ENCODE measurements at regions not wholly inside any gene's neighbourhood (a gene's known extent, or its start where the extent isn't known, plus 50 kb on each side); places are given as distances from the start of the nearest gene placed in this dataset.
A peak's percentile ranks its signal among the peaks of the same experiment; 100 is the strongest.

DNA sequence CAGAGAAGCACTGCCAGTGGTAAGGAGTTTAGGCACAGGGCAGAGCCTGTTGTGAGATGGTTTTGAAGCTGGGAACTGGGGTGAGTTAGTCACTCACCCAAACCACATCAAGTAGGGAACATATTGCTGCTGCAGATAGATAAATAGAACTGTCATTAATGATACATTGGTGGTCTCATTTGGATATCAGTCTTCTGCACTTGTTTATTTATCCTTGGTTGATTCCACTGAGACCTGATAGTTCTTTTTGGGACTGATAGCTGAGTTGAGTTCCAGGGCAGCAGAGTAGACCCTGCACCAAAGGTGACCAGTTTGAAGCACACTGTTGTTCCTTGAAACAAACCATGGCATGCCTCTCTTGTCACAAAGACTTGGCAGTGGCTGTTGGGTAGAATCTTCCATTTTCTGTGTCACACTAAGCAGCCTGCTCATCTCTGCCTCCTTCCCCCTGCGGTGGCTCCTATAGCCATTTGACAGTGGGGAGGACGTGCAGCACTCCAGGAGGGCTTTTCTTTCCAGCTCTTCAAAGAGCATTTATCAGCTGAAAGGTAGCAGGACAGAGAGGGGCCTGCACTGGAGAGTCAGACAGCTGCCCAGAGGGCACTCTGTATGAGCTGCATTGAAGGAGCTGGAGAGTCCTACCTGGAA lies 59.7 kb upstream of the TMEM164 start:
- Histone ChIP-seq H3K4me3 (ENCODE audit: low read length) (no peak overlapping the region), H3K4me1 (ENCODE audit: control insufficient read depth, insufficient read depth, low read length) (no peaks in the 10 kb centered on the region), H3K27ac (ENCODE audit: low read length) (no peak overlapping the region), H3K36me3 (ENCODE audit: control insufficient read depth, insufficient read depth, low read length) (no peaks in the 10 kb centered on the region), H3K27me3 (ENCODE audit: control insufficient read depth, insufficient read depth, low read length) (peaks cover 33% of the 10 kb centered on the region), H3K9me3 (replicated peaks; ENCODE audit: control insufficient read depth, low read depth, low read length) (no peaks in the 10 kb centered on the region)
- 80% methylated on average over 1 of the region's 2 CpGs for WGBS (ENCODE audit: insufficient coverage)
- DNase-seq: no peak

GRCh38 chrX:109943740-109944092 lies 59.2 kb upstream of the TMEM164 start:
- H3K4me3 ChIP-seq (ENCODE audit: low read length): no peak overlapping the region
- no peaks in the 10 kb centered on the region for H3K9me3 ChIP-seq (replicated peaks; ENCODE audit: control insufficient read depth, low read depth, low read length)
- H3K27me3 ChIP-seq (ENCODE audit: control insufficient read depth, insufficient read depth, low read length): peaks cover 35% of the 10 kb centered on the region
- 50% methylated on average over 1 of the region's 1 CpG for WGBS (ENCODE audit: insufficient coverage)
- no peak for DNase-seq
- H3K36me3 ChIP-seq (ENCODE audit: control insufficient read depth, insufficient read depth, low read length): no peaks in the 10 kb centered on the region
- H3K4me1 ChIP-seq (ENCODE audit: control insufficient read depth, insufficient read depth, low read length): no peaks in the 10 kb centered on the region
- H3K27ac ChIP-seq (ENCODE audit: low read length): no peak overlapping the region

- no peak overlapping the region for H3K27ac ChIP-seq (ENCODE audit: low read length)
- H3K4me3 ChIP-seq (ENCODE audit: low read length): no peak overlapping the region
- H3K9me3 ChIP-seq (replicated peaks; ENCODE audit: control insufficient read depth, low read depth, low read length): no peaks in the 10 kb centered on the region
- no peaks in the 10 kb centered on the region for H3K4me1 ChIP-seq (ENCODE audit: control insufficient read depth, insufficient read depth, low read length)
- H3K36me3 ChIP-seq (ENCODE audit: control insufficient read depth, insufficient read depth, low read length): no peaks in the 10 kb centered on the region
- peak; percentile 11 for DNase-seq
- H3K27me3 ChIP-seq (ENCODE audit: control insufficient read depth, insufficient read depth, low read length): peaks cover 14% of the 10 kb centered on the region
- WGBS (ENCODE audit: insufficient coverage): 50% methylated on average over 1 of the region's 2 CpGs
Measured at GRCh38 chrX:109952050-109952449, 50.9 kb upstream of the TMEM164 start.

DNA sequence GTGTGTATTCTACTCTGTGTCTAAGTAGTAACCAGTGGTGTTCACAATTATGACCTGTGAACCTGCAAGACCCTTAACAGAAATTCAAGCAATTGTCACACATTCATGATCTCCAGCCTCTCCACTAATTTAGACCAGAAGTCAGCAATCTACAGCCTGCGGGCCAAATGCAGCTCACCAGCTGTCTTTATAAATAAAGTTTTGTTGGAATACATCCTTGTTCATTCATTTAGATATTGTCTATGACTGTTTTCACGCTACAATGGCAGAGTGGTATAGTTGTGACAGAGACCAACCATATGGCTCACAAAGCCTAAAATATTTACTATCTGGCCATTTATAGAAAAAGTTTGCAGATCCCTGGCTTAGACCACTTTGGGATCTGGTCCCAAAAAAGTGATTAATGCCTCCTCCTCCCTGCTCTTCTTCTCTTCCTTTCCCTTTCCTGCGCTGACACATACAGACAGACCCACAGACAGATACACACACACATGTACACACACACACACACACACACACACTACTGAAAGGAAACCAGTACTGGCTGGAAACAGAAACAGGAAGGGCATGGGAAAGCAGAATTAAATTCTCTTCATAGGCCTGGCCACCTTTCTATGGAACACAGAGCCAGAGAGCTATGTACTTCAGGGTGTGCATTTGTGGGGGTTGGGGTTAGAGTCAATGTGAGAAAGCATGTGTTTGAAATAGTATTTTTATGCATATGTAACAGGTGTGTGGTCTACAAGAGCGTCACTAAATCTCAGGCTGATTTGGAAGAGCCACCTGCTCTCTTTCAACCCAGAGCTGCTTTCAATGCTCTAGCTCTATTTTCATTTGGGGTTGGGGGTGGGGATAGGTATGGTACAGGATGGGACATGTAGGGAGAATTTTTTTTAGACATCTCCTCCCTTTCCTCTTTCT lies 49.7 kb upstream of the TMEM164 start:
- DNase-seq: peak; percentile 6
- Histone ChIP-seq H3K36me3 (ENCODE audit: control insufficient read depth, insufficient read depth, low read length) (no peaks in the 10 kb centered on the region), H3K27ac (ENCODE audit: low read length) (peak overlapping the region; percentile 20), H3K4me3 (ENCODE audit: low read length) (no peak overlapping the region), H3K4me1 (ENCODE audit: control insufficient read depth, insufficient read depth, low read length) (no peaks in the 10 kb centered on the region), H3K9me3 (replicated peaks; ENCODE audit: control insufficient read depth, low read depth, low read length) (no peaks in the 10 kb centered on the region), H3K27me3 (ENCODE audit: control insufficient read depth, insufficient read depth, low read length) (peaks cover 5% of the 10 kb centered on the region)
- WGBS (ENCODE audit: insufficient coverage): no CpG with 5 or more reads among the region's 4 CpGs

Measured in muscle of leg (tissue), 3 donors.